ENCODE measurements at regions not wholly inside any gene's neighbourhood (a gene's known extent, or its start where the extent isn't known, plus 50 kb on each side); places are given as distances from the start of the nearest gene placed in this dataset.

- TF ChIP-seq CTCF (conservative IDR thresholded peaks at IDR 0.05; ENCODE audit: low read length): no peak
- no peak for TF ChIP-seq EZH2phosphoT487 (IDR thresholded peaks at IDR 0.05; ENCODE audit: borderline replicate concordance)
Measured at GRCh38 chr21:14763695-14764064, 217.6 kb upstream of the SAMSN1 start.

All from Loucy (cell line).